GM23338 (cell line): ENCODE measurements at regions not wholly inside any gene's neighbourhood (a gene's known extent, or its start where the extent isn't known, plus 50 kb on each side); places are given as distances from the start of the nearest gene placed in this dataset.

Source experiments
- ATAC-seq: fragments of 200-7000 bp; cut with Tn5 transposase; 3 replicates; pipeline ENCODE4 v1.9.1; 2020
- DNase-seq: peaks from one replicate; pipeline ENCODE4 v3.0.0-alpha.2; 2015; ENCODE audit warnings: low spot score
- H2AFZ ChIP-seq: fragments of 200-600 bp; sonication (generic); 2 replicates; pipeline ENCODE4 v1.8.0; 2016; ENCODE audit warnings: antibody characterized with exemption, mild to moderate bottlenecking, moderate library complexity
- H3F3A ChIP-seq: fragments of 200-600 bp; sonication (generic); replicated peaks from 2 replicates; pipeline ENCODE4 v1.8.0; 2017; ENCODE audit warnings: antibody characterized with exemption, mixed run types, low read depth
- H3K27ac ChIP-seq: fragments of 200-600 bp; sonication (generic); 2 replicates; pipeline ENCODE4 v1.6.1; 2016; ENCODE audit warnings: low read depth
- H3K27me3 ChIP-seq: fragments of 200-600 bp; sonication (generic); 2 replicates; pipeline ENCODE4 v1.8.0; 2016; ENCODE audit warnings: mild to moderate bottlenecking, mixed run types, moderate library complexity; ENCODE audit not compliant: insufficient read depth
- H3K36me3 ChIP-seq: fragments of 200-600 bp; sonication (generic); 2 replicates; pipeline ENCODE4 v1.8.0; 2016; ENCODE audit warnings: mild to moderate bottlenecking; ENCODE audit not compliant: insufficient read depth
- H3K4me1 ChIP-seq: fragments of 200-600 bp; sonication (generic); 2 replicates; pipeline ENCODE4 v1.8.0; 2016; ENCODE audit warnings: mild to moderate bottlenecking, moderate library complexity; ENCODE audit not compliant: insufficient read depth
- H3K4me2 ChIP-seq: fragments of 200-600 bp; sonication (generic); 2 replicates; pipeline ENCODE4 v1.7.1; 2017; ENCODE audit warnings: mixed run types
- H3K4me3 ChIP-seq: fragments of 200-600 bp; sonication (generic); 2 replicates; pipeline ENCODE4 v1.6.1; 2016; ENCODE audit warnings: mixed run types
- H3K79me2 ChIP-seq: fragments of 200-600 bp; sonication (generic); replicated peaks from 2 replicates; pipeline ENCODE4 v1.8.0; 2017; ENCODE audit warnings: mild to moderate bottlenecking; ENCODE audit not compliant: insufficient read depth
- H3K9me2 ChIP-seq: fragments of 200-600 bp; sonication (generic); 2 replicates; pipeline ENCODE4 v1.8.0; 2017; ENCODE audit not compliant: insufficient read depth
- H4K20me1 ChIP-seq: fragments of 200-600 bp; sonication (generic); replicated peaks from 2 replicates; pipeline ENCODE4 v1.8.0; 2017; ENCODE audit warnings: mild to moderate bottlenecking; ENCODE audit not compliant: insufficient read depth
- H3K27ac Mint-ChIP-seq: 2 replicates; pipeline ENCODE4 v1.8.0; 2020; ENCODE audit warnings: inconsistent platforms, mild to moderate bottlenecking, moderate library complexity, mixed read lengths
- H3K27me3 Mint-ChIP-seq: 3 replicates; pipeline ENCODE4 v1.8.0; 2022; ENCODE audit warnings: low read depth, mild to moderate bottlenecking, moderate library complexity, mixed read lengths, inconsistent platforms; ENCODE audit not compliant: insufficient read depth, poor library complexity
- H3K36me3 Mint-ChIP-seq: 3 replicates; pipeline ENCODE4 v1.8.0; 2021; ENCODE audit warnings: low read depth, mild to moderate bottlenecking, inconsistent platforms, moderate library complexity, mixed read lengths
- H3K4me1 Mint-ChIP-seq: 3 replicates; pipeline ENCODE4 v1.8.0; 2020; ENCODE audit warnings: mild to moderate bottlenecking, inconsistent platforms, mixed read lengths
- H3K4me3 Mint-ChIP-seq: 3 replicates; pipeline ENCODE4 v1.8.0; 2021; ENCODE audit warnings: moderate library complexity, mild to moderate bottlenecking, inconsistent platforms, mixed read lengths
- H3K9me3 Mint-ChIP-seq: 3 replicates; pipeline ENCODE4 v1.8.0; 2020; ENCODE audit warnings: moderate library complexity, mild to moderate bottlenecking, inconsistent platforms, mixed read lengths
- CTCF ChIP-seq, 2 experiments: fragments of 200-600 bp in 1 of 2; sonication (generic) in 1 of 2; conservative IDR thresholded peaks; 2 replicates each; pipeline versions ENCODE4 v1.5.1 to v1.6.1; 2016 to 2017; ENCODE audit warnings: antibody characterized with exemption in 2 of 2, low read depth in 2 of 2, mild to moderate bottlenecking in 2 of 2, moderate library complexity in 1 of 2
- ETS1 ChIP-seq: IDR thresholded peaks from 2 replicates; pipeline ENCODE4 v1.6.1; 2016; ENCODE audit warnings: antibody characterized with exemption
- EZH2phosphoT487 ChIP-seq: fragments of 200-600 bp; sonication (generic); IDR thresholded peaks from one replicate; pipeline ENCODE4 v1.8.1; 2018; ENCODE audit warnings: antibody characterized with exemption; ENCODE audit not compliant: unreplicated experiment
- JUNB ChIP-seq: IDR thresholded peaks from one replicate; pipeline ENCODE4 v1.6.1; 2016; ENCODE audit warnings: antibody characterized with exemption; ENCODE audit not compliant: unreplicated experiment
- NANOG ChIP-seq: IDR thresholded peaks from 2 replicates; pipeline ENCODE4 v1.6.1; 2016; ENCODE audit warnings: antibody characterized with exemption, borderline replicate concordance
- POLR2AphosphoS5 ChIP-seq: IDR thresholded peaks from 2 replicates; pipeline ENCODE4 v1.6.1; 2016; ENCODE audit warnings: antibody characterized with exemption, low read depth
- STAT1 ChIP-seq: IDR thresholded peaks from one replicate; pipeline ENCODE4 v1.6.1; 2016; ENCODE audit warnings: antibody characterized with exemption; ENCODE audit not compliant: unreplicated experiment
- ZNF331 ChIP-seq: fragments of 250-450 bp; sonication (Bioruptor Pico); IDR thresholded peaks from 2 replicates; pipeline ENCODE4 v1.5.0; 2020; ENCODE audit warnings: low read depth, mild to moderate bottlenecking, moderate library complexity
- ZNF462 ChIP-seq: fragments of 250-450 bp; sonication (Bioruptor Pico); IDR thresholded peaks from 2 replicates; pipeline ENCODE4 v1.5.0; 2020; ENCODE audit warnings: mild to moderate bottlenecking, moderate library complexity

DNA sequence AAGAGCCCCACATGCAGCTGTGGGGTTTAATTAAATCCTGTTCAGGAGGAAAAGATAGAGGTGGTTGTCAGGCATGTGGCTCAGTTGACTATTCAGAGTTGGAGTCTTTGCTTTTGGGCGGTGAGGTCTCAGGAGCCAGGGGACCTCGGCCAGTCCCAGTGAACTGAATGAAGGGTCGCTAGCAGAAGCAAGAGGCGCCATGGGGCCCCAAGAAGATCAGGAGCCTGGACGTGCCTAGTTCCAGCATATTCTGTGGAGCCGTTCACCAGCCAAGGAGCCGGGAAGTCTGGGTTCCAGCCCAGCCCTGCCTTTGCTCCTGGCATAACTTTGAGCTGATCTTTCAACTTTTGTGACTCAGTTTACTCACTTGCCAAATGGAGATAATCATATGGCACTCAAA is 217.7 kb upstream of the IRF2BP2 start:
- no peak overlapping the region for H3K4me3 ChIP-seq
- Mint-ChIP-seq H3K27ac (no peak overlapping the region), H3K36me3 (no peaks in the 10 kb centered on the region), H3K9me3 (no peaks in the 10 kb centered on the region), H3K4me1 (no peaks in the 10 kb centered on the region), H3K4me3 (no peak overlapping the region), H3K27me3 (peaks cover 8% of the 10 kb centered on the region)
- no peaks in the 10 kb centered on the region for H3K27me3 ChIP-seq
- H3K79me2 ChIP-seq = no peaks in the 10 kb centered on the region
- 0 out of 2 replicates have a peak, but pooled peaks cover 11% of the 10 kb centered on the region for H3K9me2 ChIP-seq
- TF ChIP-seq JUNB (no peak), ETS1 (no peak), ZNF331 (CRISPR knock-in tag) (no peak), STAT1 (no peak), CTCF (conservative IDR thresholded peaks at IDR 0.05; ENCODE audit: low read depth in 2 of 2) (no peak), NANOG (no peak), POLR2AphosphoS5 (no peak)
- H4K20me1 ChIP-seq = no peaks in the 10 kb centered on the region
- no peak overlapping the region for H3K4me2 ChIP-seq
- ATAC-seq = no peak
- peak overlapping the region; percentile 28; the same call in 1 of the 2 replicates for H2AFZ ChIP-seq
- H3K4me1 ChIP-seq = no peaks in the 10 kb centered on the region
- no peak overlapping the region for H3K27ac ChIP-seq
- DNase-seq = no peak
- H3K36me3 ChIP-seq = no peaks in the 10 kb centered on the region
- H3F3A ChIP-seq = no peaks in the 10 kb centered on the region

GRCh38 chr1:234827181-234827580 is 217.2 kb upstream of the IRF2BP2 start:
- H3K79me2 ChIP-seq = no peaks in the 10 kb centered on the region
- H3K4me1 ChIP-seq = no peaks in the 10 kb centered on the region
- no peak overlapping the region for H3K27ac Mint-ChIP-seq
- no peaks in the 10 kb centered on the region for H3K27me3 ChIP-seq
- H3K27ac ChIP-seq = no peak overlapping the region
- H3K9me3 Mint-ChIP-seq = no peaks in the 10 kb centered on the region
- H3K9me2 ChIP-seq = 0 out of 2 replicates have a peak, but pooled peaks cover 11% of the 10 kb centered on the region
- peaks cover 9% of the 10 kb centered on the region for H3K27me3 Mint-ChIP-seq
- H3K4me3 Mint-ChIP-seq = no peak overlapping the region
- DNase-seq = no peak
- H4K20me1 ChIP-seq = no peaks in the 10 kb centered on the region
- no peak overlapping the region for H2AFZ ChIP-seq
- H3K4me1 Mint-ChIP-seq = no peaks in the 10 kb centered on the region
- H3K36me3 Mint-ChIP-seq = no peaks in the 10 kb centered on the region
- no peaks in the 10 kb centered on the region for H3K36me3 ChIP-seq
- no peaks in the 10 kb centered on the region for H3F3A ChIP-seq
- no peak for ATAC-seq
- no peak overlapping the region for H3K4me3 ChIP-seq
- H3K4me2 ChIP-seq = no peak overlapping the region
- TF ChIP-seq POLR2AphosphoS5 (no peak), CTCF (conservative IDR thresholded peaks at IDR 0.05; ENCODE audit: low read depth in 2 of 2) (no peak), EZH2phosphoT487 (no peak), JUNB (no peak), ETS1 (no peak), NANOG (no peak), ZNF462 (CRISPR knock-in tag) (no peak)
